ENCODE measurements at regions not wholly inside any gene's neighbourhood (a gene's known extent, or its start where the extent isn't known, plus 50 kb on each side); places are given as distances from the start of the nearest gene placed in this dataset.
"Not testable (repeated sequence)": the region's sequence is repeated elsewhere in the genome, so short reads cannot be mapped to it uniquely, and the experiment has no call there.

DNA sequence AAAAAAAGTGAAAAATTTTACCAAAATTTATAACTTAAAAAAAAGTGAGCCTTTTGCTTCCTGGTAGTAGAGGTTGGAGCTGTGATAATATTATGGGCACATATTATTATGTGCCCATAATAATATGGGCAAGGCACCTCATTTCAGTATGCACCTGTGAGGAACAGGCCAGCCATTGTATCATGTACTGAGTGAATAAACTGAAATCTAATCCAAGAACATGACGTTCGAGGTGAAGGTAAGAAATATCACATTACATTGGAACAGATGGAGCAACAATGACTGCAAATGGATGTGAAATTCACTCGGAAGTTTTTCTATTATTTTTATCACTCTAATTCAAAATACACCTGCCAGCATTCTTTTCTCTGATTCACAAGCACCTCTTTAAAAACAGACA lies 216.0 kb downstream of the KLF6 start:
- H3K36me3 ChIP-seq (ENCODE audit: control insufficient read depth, insufficient read depth, low read length, severe bottlenecking), result no peaks in the 10 kb centered on the region
- H3K9ac ChIP-seq (ENCODE audit: low read length), result no peak overlapping the region
- no peak overlapping the region for H3K4me3 ChIP-seq (ENCODE audit: low read length)
- H3K4me1 ChIP-seq (ENCODE audit: control insufficient read depth, insufficient read depth, low read length), result peaks cover 8% of the 10 kb centered on the region
- DNase-seq (ENCODE audit: low read depth), result no peak
- no peaks in the 10 kb centered on the region for H3K27me3 ChIP-seq (replicated peaks; ENCODE audit: control insufficient read depth, insufficient read depth, low read length)
- peaks cover 7% of the 10 kb centered on the region for H3K9me3 ChIP-seq (ENCODE audit: control insufficient read depth, low read length)

DNA sequence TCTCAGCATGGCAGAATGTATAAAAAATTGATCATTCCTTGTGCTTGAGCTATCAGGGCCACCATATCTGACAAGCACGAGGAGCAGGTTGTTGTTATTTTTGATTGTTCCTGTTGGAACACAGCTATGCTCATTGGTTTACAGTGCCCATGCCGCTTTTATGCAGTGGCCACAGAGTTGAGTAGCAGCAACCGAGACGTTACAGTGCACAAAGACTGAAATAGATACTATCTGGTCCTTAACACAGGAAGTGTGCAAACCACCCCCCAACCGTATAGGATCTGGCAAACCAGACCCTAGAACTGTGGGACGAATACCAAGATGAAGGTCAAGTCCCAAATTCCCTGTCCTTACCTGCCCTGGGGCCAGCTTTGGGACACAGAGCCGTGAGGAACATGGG lies 216.6 kb downstream of the KLF6 start:
- peaks cover 7% of the 10 kb centered on the region for H3K9me3 ChIP-seq (ENCODE audit: control insufficient read depth, low read length)
- H3K9ac ChIP-seq (ENCODE audit: low read length), result no peak overlapping the region
- H3K27me3 ChIP-seq (replicated peaks; ENCODE audit: control insufficient read depth, insufficient read depth, low read length), result no peaks in the 10 kb centered on the region
- H3K4me3 ChIP-seq (ENCODE audit: low read length), result no peak overlapping the region
- H3K36me3 ChIP-seq (ENCODE audit: control insufficient read depth, insufficient read depth, low read length, severe bottlenecking), result no peaks in the 10 kb centered on the region
- H3K4me1 ChIP-seq (ENCODE audit: control insufficient read depth, insufficient read depth, low read length), result peaks cover 8% of the 10 kb centered on the region
- no peak for DNase-seq (ENCODE audit: low read depth)

DNA sequence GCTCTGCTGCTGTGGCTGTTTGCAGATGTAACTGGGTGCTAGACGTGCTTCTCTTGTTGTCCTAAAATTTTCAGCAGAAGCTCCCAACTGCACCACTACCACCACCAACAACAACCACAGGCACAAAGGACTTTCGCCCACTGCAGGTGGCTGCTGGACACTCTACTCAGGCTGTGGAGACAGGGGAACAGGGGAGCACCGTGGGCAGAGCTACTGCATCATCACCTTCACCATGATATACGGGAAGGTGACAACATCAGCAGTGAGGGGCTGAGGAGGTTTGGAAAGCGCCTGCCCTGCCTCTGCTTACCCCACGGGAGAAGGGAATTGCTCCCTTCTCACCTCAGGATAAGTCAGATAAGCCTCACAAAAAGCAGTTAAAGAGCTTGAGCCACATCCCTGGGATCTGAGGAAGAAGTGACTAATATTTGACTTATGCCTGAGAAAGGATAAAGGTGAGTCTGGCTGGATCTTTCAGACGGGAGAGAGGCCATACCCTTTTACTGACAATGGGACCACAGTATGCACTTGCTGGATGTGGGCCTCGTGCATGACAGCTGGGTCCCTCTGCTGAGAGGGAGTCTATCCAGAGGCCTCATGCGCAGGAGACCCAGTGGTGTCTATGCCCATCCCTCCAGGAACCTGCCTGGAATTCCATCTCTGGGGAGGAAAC lies 217.6 kb downstream of the KLF6 start:
- Histone ChIP-seq H3K9ac (ENCODE audit: low read length) (no peak overlapping the region), H3K4me1 (ENCODE audit: control insufficient read depth, insufficient read depth, low read length) (peaks cover 8% of the 10 kb centered on the region), H3K4me3 (ENCODE audit: low read length) (no peak overlapping the region), H3K36me3 (ENCODE audit: control insufficient read depth, insufficient read depth, low read length, severe bottlenecking) (no peaks in the 10 kb centered on the region), H3K27me3 (replicated peaks; ENCODE audit: control insufficient read depth, insufficient read depth, low read length) (no peaks in the 10 kb centered on the region), H3K9me3 (ENCODE audit: control insufficient read depth, low read length) (peaks cover 7% of the 10 kb centered on the region)
- DNase-seq (ENCODE audit: low read depth), result no peak

DNA sequence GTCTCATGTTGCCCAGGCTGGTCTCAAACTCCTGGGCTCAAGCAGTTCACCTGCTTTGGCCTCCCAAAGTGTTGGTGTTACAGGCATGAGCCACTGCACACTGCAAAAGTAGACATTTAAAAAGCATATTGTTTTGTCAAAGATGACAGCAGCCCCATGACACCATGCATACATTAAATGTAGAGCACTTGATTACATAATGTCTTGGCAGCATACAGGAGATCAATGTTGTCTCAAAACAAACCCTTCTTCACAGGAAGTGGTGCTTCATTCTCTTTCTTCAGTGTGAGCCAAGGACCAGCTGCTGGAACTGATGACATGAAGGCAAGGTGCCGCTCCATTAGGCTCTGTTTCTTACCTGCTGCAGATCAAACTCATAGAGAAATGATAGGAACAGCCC lies 218.4 kb downstream of the KLF6 start:
- H3K9ac ChIP-seq (ENCODE audit: low read length), result no peak overlapping the region
- no peaks in the 10 kb centered on the region for H3K36me3 ChIP-seq (ENCODE audit: control insufficient read depth, insufficient read depth, low read length, severe bottlenecking)
- no peak for DNase-seq (ENCODE audit: low read depth)
- H3K4me1 ChIP-seq (ENCODE audit: control insufficient read depth, insufficient read depth, low read length), result peaks cover 8% of the 10 kb centered on the region
- H3K9me3 ChIP-seq (ENCODE audit: control insufficient read depth, low read length), result peaks cover 7% of the 10 kb centered on the region
- H3K4me3 ChIP-seq (ENCODE audit: low read length), result no peak overlapping the region
- H3K27me3 ChIP-seq (replicated peaks; ENCODE audit: control insufficient read depth, insufficient read depth, low read length), result no peaks in the 10 kb centered on the region

DNA sequence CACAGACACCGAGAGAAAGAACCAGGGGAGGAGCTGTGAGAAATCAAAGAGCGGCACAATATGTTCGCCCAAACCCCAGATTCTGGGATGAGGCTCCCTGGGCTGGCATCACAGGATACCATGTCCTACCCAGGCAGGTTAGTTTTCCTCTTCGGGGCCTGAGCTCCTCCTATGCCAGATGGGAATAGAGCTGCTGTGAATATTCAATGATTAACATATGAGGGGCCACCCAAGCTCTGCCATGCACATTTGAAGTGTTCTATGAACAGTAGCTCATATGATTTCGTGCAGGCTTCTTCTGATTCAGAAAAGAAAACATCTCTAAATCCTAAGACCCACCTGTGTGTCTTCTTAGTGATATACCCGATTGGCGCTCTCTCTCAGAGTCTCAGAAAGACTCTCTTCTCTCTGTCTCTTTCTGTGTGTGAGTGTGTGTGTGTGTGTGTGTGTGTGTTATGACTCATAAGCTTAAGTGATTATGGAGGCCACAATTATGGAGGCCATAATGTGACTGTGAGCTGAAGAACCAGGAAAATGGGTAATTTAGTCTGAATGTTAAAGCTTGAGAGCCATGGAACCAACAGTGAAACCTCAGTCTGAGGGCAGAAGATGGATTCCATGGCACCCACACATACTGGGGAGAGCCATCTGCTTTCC lies 220.5 kb downstream of the KLF6 start:
- Histone ChIP-seq H3K4me3 (ENCODE audit: low read length) (no peak overlapping the region), H3K9me3 (ENCODE audit: control insufficient read depth, low read length) (peaks cover 7% of the 10 kb centered on the region), H3K4me1 (ENCODE audit: control insufficient read depth, insufficient read depth, low read length) (no peaks in the 10 kb centered on the region), H3K9ac (ENCODE audit: low read length) (no peak overlapping the region), H3K27me3 (replicated peaks; ENCODE audit: control insufficient read depth, insufficient read depth, low read length) (no peaks in the 10 kb centered on the region), H3K36me3 (ENCODE audit: control insufficient read depth, insufficient read depth, low read length, severe bottlenecking) (no peaks in the 10 kb centered on the region)
- DNase-seq (ENCODE audit: low read depth), result no peak

DNA sequence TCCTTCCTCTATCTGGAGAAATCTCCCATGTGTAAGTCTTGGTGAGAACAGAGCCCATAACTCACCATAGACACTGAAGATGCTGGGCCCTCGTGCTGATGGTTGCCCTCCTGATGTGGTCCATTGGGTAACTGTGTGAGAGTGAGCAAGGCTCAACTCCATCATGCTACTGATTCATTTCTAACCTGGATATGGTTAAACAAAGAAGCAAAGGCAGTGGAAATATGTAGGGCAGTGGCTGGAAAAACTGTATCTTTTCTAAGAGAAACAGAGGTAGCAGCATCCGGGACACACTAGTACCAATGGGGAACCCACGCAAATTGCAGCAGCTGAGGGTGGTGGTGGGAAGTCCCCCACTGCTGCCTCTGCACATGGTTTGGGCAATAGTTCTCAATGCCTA lies 221.7 kb downstream of the KLF6 start:
- peaks cover 7% of the 10 kb centered on the region for H3K9me3 ChIP-seq (ENCODE audit: control insufficient read depth, low read length)
- H3K36me3 ChIP-seq (ENCODE audit: control insufficient read depth, insufficient read depth, low read length, severe bottlenecking), result no peaks in the 10 kb centered on the region
- DNase-seq (ENCODE audit: low read depth), result no peak
- no peak overlapping the region for H3K9ac ChIP-seq (ENCODE audit: low read length)
- H3K4me1 ChIP-seq (ENCODE audit: control insufficient read depth, insufficient read depth, low read length), result no peaks in the 10 kb centered on the region
- no peak overlapping the region for H3K4me3 ChIP-seq (ENCODE audit: low read length)
- no peaks in the 10 kb centered on the region for H3K27me3 ChIP-seq (replicated peaks; ENCODE audit: control insufficient read depth, insufficient read depth, low read length)

DNA sequence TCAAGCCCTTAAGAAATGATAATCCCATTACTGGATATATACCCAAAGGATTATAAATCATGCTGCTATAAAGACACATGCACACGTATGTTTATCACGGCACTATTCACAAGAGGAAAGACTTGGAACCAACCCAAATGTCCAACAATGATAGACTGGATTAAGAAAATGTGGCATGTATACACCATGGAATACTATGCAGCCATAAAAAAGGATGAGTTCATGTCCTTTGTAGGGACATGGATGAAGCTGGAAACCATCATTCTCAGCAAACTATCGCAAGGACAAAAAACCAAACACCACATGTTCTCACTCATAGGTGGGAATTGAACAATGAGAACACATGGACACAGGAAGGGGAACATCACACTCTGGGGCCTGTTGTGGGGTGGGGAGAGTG lies 224.4 kb downstream of the KLF6 start:
- H3K4me3 ChIP-seq (ENCODE audit: low read length); H3K27me3 ChIP-seq (replicated peaks; ENCODE audit: control insufficient read depth, insufficient read depth, low read length); DNase-seq (ENCODE audit: low read depth); H3K9me3 ChIP-seq (ENCODE audit: control insufficient read depth, low read length); H3K9ac ChIP-seq (ENCODE audit: low read length); H3K36me3 ChIP-seq (ENCODE audit: control insufficient read depth, insufficient read depth, low read length, severe bottlenecking); H3K4me1 ChIP-seq (ENCODE audit: control insufficient read depth, insufficient read depth, low read length): not testable (repeated sequence)

DNA sequence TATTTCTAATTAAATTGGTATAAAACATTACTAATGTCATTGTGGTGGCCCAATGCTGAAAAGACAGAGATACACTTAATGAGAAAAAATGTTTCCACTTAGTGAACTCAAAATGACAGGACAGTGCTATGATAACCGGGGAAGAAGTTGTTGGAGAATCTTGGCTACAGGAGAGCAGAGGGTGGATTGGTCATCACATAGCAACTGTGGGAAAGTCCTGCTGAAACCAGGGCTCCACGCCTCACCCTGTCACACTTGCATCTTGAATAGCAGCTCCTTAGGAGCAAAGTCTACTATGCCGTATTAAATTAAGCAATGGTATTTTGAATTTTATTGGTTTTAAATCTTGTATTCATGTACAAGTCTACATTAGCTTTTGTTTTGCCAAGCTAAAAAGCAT lies 225.5 kb downstream of the KLF6 start:
- no peak overlapping the region for H3K9ac ChIP-seq (ENCODE audit: low read length)
- H3K4me1 ChIP-seq (ENCODE audit: control insufficient read depth, insufficient read depth, low read length), result no peaks in the 10 kb centered on the region
- no peak for DNase-seq (ENCODE audit: low read depth)
- no peak overlapping the region for H3K4me3 ChIP-seq (ENCODE audit: low read length)
- H3K27me3 ChIP-seq (replicated peaks; ENCODE audit: control insufficient read depth, insufficient read depth, low read length), result no peaks in the 10 kb centered on the region
- H3K36me3 ChIP-seq (ENCODE audit: control insufficient read depth, insufficient read depth, low read length, severe bottlenecking), result no peaks in the 10 kb centered on the region
- no peaks in the 10 kb centered on the region for H3K9me3 ChIP-seq (ENCODE audit: control insufficient read depth, low read length)

DNA sequence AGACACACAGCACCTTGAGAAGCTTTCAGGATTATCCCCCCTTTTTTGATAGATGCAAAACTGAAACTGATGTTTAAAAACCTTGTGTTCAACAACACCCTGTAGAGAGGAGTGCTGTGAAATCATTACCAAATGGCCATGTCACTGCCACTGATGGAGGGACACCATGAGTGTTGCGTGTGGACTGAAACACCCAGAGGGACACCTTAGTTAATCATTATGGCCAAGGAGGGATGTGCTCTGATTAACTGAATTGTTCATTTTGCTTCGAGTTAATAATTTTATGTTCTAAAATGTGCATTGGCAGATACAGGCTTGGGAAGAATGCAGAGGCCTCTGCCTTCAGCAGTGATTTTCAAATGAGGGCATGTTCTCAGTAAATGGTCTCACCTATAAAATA lies 226.0 kb downstream of the KLF6 start:
- Histone ChIP-seq H3K9me3 (ENCODE audit: control insufficient read depth, low read length) (no peaks in the 10 kb centered on the region), H3K4me1 (ENCODE audit: control insufficient read depth, insufficient read depth, low read length) (no peaks in the 10 kb centered on the region), H3K27me3 (replicated peaks; ENCODE audit: control insufficient read depth, insufficient read depth, low read length) (no peaks in the 10 kb centered on the region), H3K4me3 (ENCODE audit: low read length) (no peak overlapping the region), H3K36me3 (ENCODE audit: control insufficient read depth, insufficient read depth, low read length, severe bottlenecking) (no peaks in the 10 kb centered on the region), H3K9ac (ENCODE audit: low read length) (no peak overlapping the region)
- DNase-seq (ENCODE audit: low read depth), result no peak

DNA sequence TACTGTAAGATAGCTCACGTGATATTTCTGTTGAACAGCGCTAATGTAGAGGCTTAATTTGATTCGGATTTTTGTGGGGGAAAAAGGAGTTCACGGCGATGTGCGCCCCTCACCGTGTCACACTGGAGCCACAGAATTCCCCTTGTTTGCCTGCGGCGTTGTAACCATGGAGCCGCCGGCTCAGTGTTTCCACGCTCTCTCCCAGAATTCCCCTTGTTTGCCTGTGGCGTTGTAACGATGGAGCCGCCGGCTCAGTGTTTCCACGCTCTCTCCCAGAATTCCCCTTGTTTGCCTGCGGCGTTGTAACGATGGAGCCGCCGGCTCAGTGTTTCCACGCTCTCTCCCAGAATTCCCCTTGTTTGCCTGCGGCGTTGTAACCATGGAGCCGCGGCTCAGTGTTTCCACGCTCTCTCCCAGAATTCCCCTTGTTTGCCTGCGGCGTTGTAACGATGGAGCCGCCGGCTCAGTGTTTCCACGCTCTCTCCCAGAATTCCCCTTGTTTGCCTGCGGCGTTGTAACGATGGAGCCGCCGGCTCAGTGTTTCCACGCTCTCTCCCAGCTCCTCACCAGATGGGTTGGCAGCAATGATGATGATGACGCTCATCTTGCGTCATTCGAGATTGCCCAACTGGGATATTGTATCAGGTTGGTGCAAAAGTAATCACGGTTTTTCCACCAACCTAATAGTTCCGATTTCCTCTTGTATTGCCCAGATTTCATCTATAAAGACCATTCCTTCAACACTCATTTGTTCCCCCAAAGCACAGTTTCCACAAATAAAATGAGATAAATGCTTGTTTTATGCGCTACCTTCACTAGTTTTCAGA lies 228.6 kb downstream of the KLF6 start:
- H3K9me3 ChIP-seq (ENCODE audit: control insufficient read depth, low read length); H3K27me3 ChIP-seq (replicated peaks; ENCODE audit: control insufficient read depth, insufficient read depth, low read length); H3K36me3 ChIP-seq (ENCODE audit: control insufficient read depth, insufficient read depth, low read length, severe bottlenecking); DNase-seq (ENCODE audit: low read depth); H3K4me1 ChIP-seq (ENCODE audit: control insufficient read depth, insufficient read depth, low read length): not testable (repeated sequence)
- peak overlapping the region; percentile 16 for H3K9ac ChIP-seq (ENCODE audit: low read length)
- H3K4me3 ChIP-seq (ENCODE audit: low read length), result peak overlapping the region; percentile 70

DNA sequence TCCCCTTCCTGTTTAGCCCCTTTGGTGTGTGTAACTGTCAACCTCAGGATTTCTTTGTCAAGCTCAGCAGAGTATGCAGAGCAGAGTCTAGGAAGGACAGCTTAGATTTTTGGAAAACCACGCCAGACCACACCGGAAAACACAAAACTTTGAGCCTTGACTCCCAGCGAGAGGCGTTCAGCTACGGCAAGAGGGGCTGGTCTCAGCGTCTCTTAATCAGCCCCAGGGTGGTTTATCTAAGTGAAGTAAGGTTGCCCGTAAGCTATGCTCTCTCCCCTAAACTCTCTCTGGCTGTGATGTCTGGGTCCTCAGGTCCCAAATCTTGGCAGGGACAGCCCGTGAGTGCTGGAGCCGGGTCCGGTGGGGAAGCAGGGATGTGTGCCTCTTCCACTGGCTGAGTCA lies 230.9 kb downstream of the KLF6 start:
- no peak overlapping the region for H3K9ac ChIP-seq (ENCODE audit: low read length)
- DNase-seq (ENCODE audit: low read depth), result no peak
- no peaks in the 10 kb centered on the region for H3K36me3 ChIP-seq (ENCODE audit: control insufficient read depth, insufficient read depth, low read length, severe bottlenecking)
- H3K9me3 ChIP-seq (ENCODE audit: control insufficient read depth, low read length), result no peaks in the 10 kb centered on the region
- no peaks in the 10 kb centered on the region for H3K27me3 ChIP-seq (replicated peaks; ENCODE audit: control insufficient read depth, insufficient read depth, low read length)
- no peak overlapping the region for H3K4me3 ChIP-seq (ENCODE audit: low read length)
- peaks cover 2% of the 10 kb centered on the region for H3K4me1 ChIP-seq (ENCODE audit: control insufficient read depth, insufficient read depth, low read length)
